GM12891 (cell line): ENCODE measurements at regions not wholly inside any gene's neighbourhood (a gene's known extent, or its start where the extent isn't known, plus 50 kb on each side); places are given as distances from the start of the nearest gene placed in this dataset.

Experiments
- PAX5 ChIP-seq: IDR thresholded peaks from 2 replicates; pipeline ENCODE4 v1.6.1; 2011; ENCODE audit warnings: low read length, moderate library complexity, mild to moderate bottlenecking; ENCODE audit not compliant: insufficient read depth, severe bottlenecking
- POLR2A ChIP-seq: IDR thresholded peaks from 2 replicates; pipeline ENCODE4 v1.6.1; 2011; ENCODE audit warnings: low read depth, low read length, control low read depth
- POLR2AphosphoS5 ChIP-seq: IDR thresholded peaks from 2 replicates; pipeline ENCODE4 v1.6.1; 2011; ENCODE audit warnings: low read depth, low read length, control low read depth
- POU2F2 ChIP-seq: IDR thresholded peaks from 2 replicates; pipeline ENCODE4 v1.6.1; 2011; ENCODE audit warnings: low read depth, mild to moderate bottlenecking, control low read depth, low read length, moderate library complexity
- SPI1 ChIP-seq: IDR thresholded peaks from 2 replicates; pipeline ENCODE4 v1.6.1; 2011; ENCODE audit warnings: low read depth, low read length, control low read depth
- TAF1 ChIP-seq: IDR thresholded peaks from 2 replicates; pipeline ENCODE4 v1.6.1; 2011; ENCODE audit warnings: low read depth, low read length, control low read depth

GRCh38 chr6:103798166-103798565, 1061.6 kb downstream of the HACE1 start:
- no peak for TF ChIP-seq TAF1
- no peak for TF ChIP-seq POLR2A
- no peak for TF ChIP-seq POU2F2
- TF ChIP-seq POLR2AphosphoS5 = no peak
- TF ChIP-seq SPI1 = no peak
- no peak for TF ChIP-seq PAX5
